ENCODE measurements at regions not wholly inside any gene's neighbourhood (a gene's known extent, or its start where the extent isn't known, plus 50 kb on each side); places are given as distances from the start of the nearest gene placed in this dataset.

GRCh38 chr6:85892346-85892745 lies 249.7 kb upstream of the SYNCRIP start:
- Histone ChIP-seq H4K20me1 (ENCODE audit: insufficient read depth, low read length) (no peaks in the 10 kb centered on the region), H3K4me2 (ENCODE audit: insufficient read depth, low read length) (no peak overlapping the region), H3K4me1 (ENCODE audit: insufficient read depth, low read length) (no peaks in the 10 kb centered on the region), H3K36me3 (ENCODE audit: insufficient read depth, low read length) (no peaks in the 10 kb centered on the region), H2AFZ (ENCODE audit: low read depth, low read length) (no peak overlapping the region), H3K9me3 (ENCODE audit: insufficient read depth, low read length, severe bottlenecking) (no peaks in the 10 kb centered on the region), H3K27ac (ENCODE audit: low read length) (no peak overlapping the region), H3K9ac (ENCODE audit: low read depth, low read length) (no peak overlapping the region), H3K79me2 (ENCODE audit: insufficient read depth, low read length) (no peaks in the 10 kb centered on the region), H3K4me3 (ENCODE audit: low read depth in 1 of 2, low read length in 2 of 2) (no peak overlapping the region), H3K27me3 (ENCODE audit: insufficient read depth, low read length, poor library complexity) (no peaks in the 10 kb centered on the region)
- TF ChIP-seq, protein P1, sequence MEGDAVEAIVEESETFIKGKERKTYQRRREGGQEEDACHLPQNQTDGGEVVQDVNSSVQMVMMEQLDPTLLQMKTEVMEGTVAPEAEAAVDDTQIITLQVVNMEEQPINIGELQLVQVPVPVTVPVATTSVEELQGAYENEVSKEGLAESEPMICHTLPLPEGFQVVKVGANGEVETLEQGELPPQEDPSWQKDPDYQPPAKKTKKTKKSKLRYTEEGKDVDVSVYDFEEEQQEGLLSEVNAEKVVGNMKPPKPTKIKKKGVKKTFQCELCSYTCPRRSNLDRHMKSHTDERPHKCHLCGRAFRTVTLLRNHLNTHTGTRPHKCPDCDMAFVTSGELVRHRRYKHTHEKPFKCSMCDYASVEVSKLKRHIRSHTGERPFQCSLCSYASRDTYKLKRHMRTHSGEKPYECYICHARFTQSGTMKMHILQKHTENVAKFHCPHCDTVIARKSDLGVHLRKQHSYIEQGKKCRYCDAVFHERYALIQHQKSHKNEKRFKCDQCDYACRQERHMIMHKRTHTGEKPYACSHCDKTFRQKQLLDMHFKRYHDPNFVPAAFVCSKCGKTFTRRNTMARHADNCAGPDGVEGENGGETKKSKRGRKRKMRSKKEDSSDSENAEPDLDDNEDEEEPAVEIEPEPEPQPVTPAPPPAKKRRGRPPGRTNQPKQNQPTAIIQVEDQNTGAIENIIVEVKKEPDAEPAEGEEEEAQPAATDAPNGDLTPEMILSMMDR (IDR thresholded peaks at IDR 0.05; ENCODE audit: borderline replicate concordance, extremely low read depth, low read length, poor library complexity, severe bottlenecking): no peak
- TF ChIP-seq EZH2 (IDR thresholded peaks at IDR 0.05; ENCODE audit: borderline replicate concordance, low read depth, low read length, severe bottlenecking): no peak
- no peak for ATAC-seq (ENCODE audit: insufficient read depth, low read depth)
- DNase-seq: no peak

DNA sequence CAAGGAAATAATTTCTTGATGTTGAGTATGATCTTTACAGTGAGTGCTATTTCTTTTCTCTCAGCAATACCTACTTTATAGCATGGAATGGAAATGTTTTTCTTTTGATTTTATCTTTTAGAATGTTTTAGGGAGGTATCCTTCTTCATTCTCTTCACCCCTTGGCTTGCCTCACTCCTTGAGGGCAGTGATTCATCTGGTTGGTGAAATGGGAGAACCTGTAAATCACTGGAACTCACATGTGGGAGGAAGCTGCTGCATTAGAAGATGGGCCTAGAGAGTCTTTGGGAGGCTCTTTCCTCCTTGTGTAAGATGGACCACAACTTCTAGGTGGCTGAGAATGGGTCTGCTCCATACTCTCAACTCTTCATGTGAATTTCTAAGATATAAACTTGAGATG lies 244.8 kb upstream of the SYNCRIP start:
- ATAC-seq (ENCODE audit: insufficient read depth, low read depth) (no peak), DNase-seq (no peak)
- Histone ChIP-seq H3K27ac (ENCODE audit: low read length) (no peak overlapping the region), H2AFZ (ENCODE audit: low read depth, low read length) (no peak overlapping the region), H3K36me3 (ENCODE audit: insufficient read depth, low read length) (no peaks in the 10 kb centered on the region), H3K9me3 (ENCODE audit: insufficient read depth, low read length, severe bottlenecking) (no peaks in the 10 kb centered on the region), H3K4me2 (ENCODE audit: insufficient read depth, low read length) (no peak overlapping the region), H3K27me3 (ENCODE audit: insufficient read depth, low read length, poor library complexity) (no peaks in the 10 kb centered on the region), H3K4me3 (ENCODE audit: low read depth in 1 of 2, low read length in 2 of 2) (no peak overlapping the region), H3K79me2 (ENCODE audit: insufficient read depth, low read length) (no peaks in the 10 kb centered on the region), H3K9ac (ENCODE audit: low read depth, low read length) (no peak overlapping the region), H4K20me1 (ENCODE audit: insufficient read depth, low read length) (no peaks in the 10 kb centered on the region), H3K4me1 (ENCODE audit: insufficient read depth, low read length) (no peaks in the 10 kb centered on the region)
- TF ChIP-seq EZH2 (IDR thresholded peaks at IDR 0.05; ENCODE audit: borderline replicate concordance, low read depth, low read length, severe bottlenecking): no peak
- TF ChIP-seq, protein P1 (IDR thresholded peaks at IDR 0.05; ENCODE audit: borderline replicate concordance, extremely low read depth, low read length, poor library complexity, severe bottlenecking): no peak

GRCh38 chr6:85868685-85869084 lies 226.0 kb upstream of the SYNCRIP start:
- no peaks in the 10 kb centered on the region for H4K20me1 ChIP-seq (ENCODE audit: insufficient read depth, low read length)
- no peak overlapping the region for H3K9ac ChIP-seq (ENCODE audit: low read depth, low read length)
- no peak overlapping the region for H3K4me3 ChIP-seq (ENCODE audit: low read depth in 1 of 2, low read length in 2 of 2)
- no peaks in the 10 kb centered on the region for H3K9me3 ChIP-seq (ENCODE audit: insufficient read depth, low read length, severe bottlenecking)
- H2AFZ ChIP-seq (ENCODE audit: low read depth, low read length): no peak overlapping the region
- H3K79me2 ChIP-seq (ENCODE audit: insufficient read depth, low read length): no peaks in the 10 kb centered on the region
- H3K4me2 ChIP-seq (ENCODE audit: insufficient read depth, low read length): no peak overlapping the region
- H3K4me1 ChIP-seq (ENCODE audit: insufficient read depth, low read length): peaks cover 22% of the 10 kb centered on the region
- ATAC-seq (ENCODE audit: insufficient read depth, low read depth) (no peak), DNase-seq (no peak)
- H3K27ac ChIP-seq (ENCODE audit: low read length): no peak overlapping the region
- H3K36me3 ChIP-seq (ENCODE audit: insufficient read depth, low read length): no peaks in the 10 kb centered on the region
- TF ChIP-seq EZH2 (IDR thresholded peaks at IDR 0.05; ENCODE audit: borderline replicate concordance, low read depth, low read length, severe bottlenecking): no peak
- TF ChIP-seq, protein P1 (IDR thresholded peaks at IDR 0.05; ENCODE audit: borderline replicate concordance, extremely low read depth, low read length, poor library complexity, severe bottlenecking): no peak
- H3K27me3 ChIP-seq (ENCODE audit: insufficient read depth, low read length, poor library complexity): no peaks in the 10 kb centered on the region

- Histone ChIP-seq H2AFZ (ENCODE audit: low read depth, low read length) (no peak overlapping the region), H3K36me3 (ENCODE audit: insufficient read depth, low read length) (no peaks in the 10 kb centered on the region), H3K4me2 (ENCODE audit: insufficient read depth, low read length) (no peak overlapping the region), H3K27ac (ENCODE audit: low read length) (no peak overlapping the region), H3K27me3 (ENCODE audit: insufficient read depth, low read length, poor library complexity) (no peaks in the 10 kb centered on the region), H3K4me1 (ENCODE audit: insufficient read depth, low read length) (peaks cover 22% of the 10 kb centered on the region), H3K9me3 (ENCODE audit: insufficient read depth, low read length, severe bottlenecking) (no peaks in the 10 kb centered on the region), H3K79me2 (ENCODE audit: insufficient read depth, low read length) (no peaks in the 10 kb centered on the region), H3K4me3 (ENCODE audit: low read depth in 1 of 2, low read length in 2 of 2) (no peak overlapping the region), H4K20me1 (ENCODE audit: insufficient read depth, low read length) (no peaks in the 10 kb centered on the region), H3K9ac (ENCODE audit: low read depth, low read length) (no peak overlapping the region)
- no peak for DNase-seq
- TF ChIP-seq, protein P1 (IDR thresholded peaks at IDR 0.05; ENCODE audit: borderline replicate concordance, extremely low read depth, low read length, poor library complexity, severe bottlenecking): no peak
- no peak for TF ChIP-seq EZH2 (IDR thresholded peaks at IDR 0.05; ENCODE audit: borderline replicate concordance, low read depth, low read length, severe bottlenecking)
- ATAC-seq (ENCODE audit: insufficient read depth, low read depth): no peak
These were observed 224.9 kb upstream of the SYNCRIP start for GRCh38 chr6:85867595-85867994.
